OCI-LY7 (cell line): ENCODE measurements at regions not wholly inside any gene's neighbourhood (a gene's known extent, or its start where the extent isn't known, plus 50 kb on each side); places are given as distances from the start of the nearest gene placed in this dataset.

ENCODE experiments used
- CTCF ChIP-seq: fragments of 200-600 bp; sonication (generic); conservative IDR thresholded peaks from 2 replicates; pipeline ENCODE4 v1.5.1; 2014; ENCODE audit warnings: mild to moderate bottlenecking, antibody characterized with exemption, low read length, moderate library complexity, mixed read lengths
- EZH2phosphoT487 ChIP-seq: fragments of 200-600 bp; sonication (generic); IDR thresholded peaks from 2 replicates; pipeline ENCODE4 v1.6.1; 2018; ENCODE audit warnings: low read depth, borderline replicate concordance, mild to moderate bottlenecking, mixed run types, antibody characterized with exemption, low read length, moderate library complexity, mixed read lengths

GRCh38 chr2:198368089-198368488, 563.7 kb downstream of the PLCL1 start:
- TF ChIP-seq CTCF (no peak), EZH2phosphoT487 (no peak)
